MM.1S (cell line): ENCODE measurements at regions not wholly inside any gene's neighbourhood (a gene's known extent, or its start where the extent isn't known, plus 50 kb on each side); places are given as distances from the start of the nearest gene placed in this dataset.

Experiments used
- DNase-seq: peaks from one replicate; pipeline ENCODE4 v3.0.0-alpha.2; 2015
- H2AFZ ChIP-seq: fragments of 300-600 bp; sonication (generic); 2 replicates; pipeline ENCODE4 v1.6.0; 2016; ENCODE audit warnings: antibody characterized with exemption, low read length
- H3F3A ChIP-seq: fragments of 300-600 bp; sonication (generic); 2 replicates; pipeline ENCODE4 v1.6.1; 2016; ENCODE audit warnings: mild to moderate bottlenecking, antibody characterized with exemption, low read length, moderate library complexity, mixed read lengths; ENCODE audit not compliant: insufficient read depth
- H3K27ac ChIP-seq: fragments of 300-600 bp; sonication (generic); 2 replicates; pipeline ENCODE4 v1.5.1; 2016; ENCODE audit warnings: mild to moderate bottlenecking, low read length
- H3K27me3 ChIP-seq: fragments of 300-600 bp; sonication (generic); replicated peaks from 2 replicates; pipeline ENCODE4 v1.6.0; 2016; ENCODE audit warnings: low read length; ENCODE audit not compliant: insufficient read depth
- H3K36me3 ChIP-seq: fragments of 300-600 bp; sonication (generic); replicated peaks from 2 replicates; pipeline ENCODE4 v1.6.1; 2016; ENCODE audit warnings: mild to moderate bottlenecking, low read length, mixed read lengths; ENCODE audit not compliant: insufficient read depth
- H3K4me1 ChIP-seq: fragments of 300-600 bp; sonication (generic); 2 replicates; pipeline ENCODE4 v1.6.1; 2016; ENCODE audit warnings: low read length, mixed read lengths
- H3K4me2 ChIP-seq: fragments of 300-600 bp; sonication (generic); 2 replicates; pipeline ENCODE4 v1.6.0; 2016; ENCODE audit warnings: low read depth, low read length
- H3K4me3 ChIP-seq: fragments of 300-600 bp; sonication (generic); 2 replicates; pipeline ENCODE4 v1.5.1; 2016; ENCODE audit warnings: low read length, mixed read lengths
- H3K79me2 ChIP-seq: fragments of 300-600 bp; sonication (generic); 2 replicates; pipeline ENCODE4 v1.6.1; 2016; ENCODE audit warnings: mixed run types, low read length, mixed read lengths
- H3K9ac ChIP-seq: fragments of 300-600 bp; sonication (generic); 2 replicates; pipeline ENCODE4 v1.6.1; 2016; ENCODE audit warnings: low read length, mixed read lengths
- H3K9me2 ChIP-seq: fragments of 300-600 bp; sonication (generic); replicated peaks from 2 replicates; pipeline ENCODE4 v1.6.1; 2016; ENCODE audit warnings: mild to moderate bottlenecking, low read length, mixed read lengths; ENCODE audit not compliant: insufficient read depth
- H3K9me3 ChIP-seq: fragments of 300-600 bp; sonication (generic); replicated peaks from 2 replicates; pipeline ENCODE4 v1.6.1; 2016; ENCODE audit warnings: mild to moderate bottlenecking, low read length, mixed read lengths; ENCODE audit not compliant: insufficient read depth
- H4K20me1 ChIP-seq: fragments of 300-600 bp; sonication (generic); 2 replicates; pipeline ENCODE4 v1.6.1; 2016; ENCODE audit warnings: mild to moderate bottlenecking, low read length, moderate library complexity, mixed read lengths; ENCODE audit not compliant: insufficient read depth
- EZH2 ChIP-seq: fragments of 300-600 bp; sonication (generic); optimal IDR thresholded peaks from 2 replicates; pipeline ENCODE3; 2017; ENCODE audit warnings: low read depth, mild to moderate bottlenecking, antibody characterized with exemption, low read length, mixed read lengths
- EZH2phosphoT487 ChIP-seq: fragments of 300-600 bp; sonication (generic); IDR thresholded peaks from 2 replicates; pipeline ENCODE4 v1.6.1; 2018; ENCODE audit warnings: antibody characterized with exemption, low read length
- TF ChIP-seq, protein P1 (sequence below): fragments of 300-600 bp; sonication (generic); IDR thresholded peaks from 2 replicates; pipeline ENCODE4 v1.5.1; 2016; ENCODE audit warnings: antibody characterized with exemption, low read length, mixed read lengths

DNA sequence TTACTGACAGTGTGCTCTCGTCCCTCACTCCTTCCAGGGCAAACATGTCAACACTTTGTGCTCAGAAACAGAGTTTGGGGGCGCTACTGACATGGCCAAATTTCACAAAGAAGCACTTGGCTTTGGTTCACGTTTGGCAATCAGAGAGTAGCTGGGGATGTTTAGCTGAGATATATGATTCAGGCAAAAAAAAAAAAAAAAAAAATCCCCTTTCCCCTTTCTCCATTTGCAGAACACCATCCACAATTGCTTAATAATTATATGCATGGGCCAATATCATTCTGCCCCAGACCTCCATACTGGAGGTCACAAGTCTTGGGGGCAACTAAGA lies 128.4 kb upstream of the ADGRF1 start:
- TF ChIP-seq EZH2phosphoT487 (no peak), EZH2 (no peak)
- TF ChIP-seq, protein P1, sequence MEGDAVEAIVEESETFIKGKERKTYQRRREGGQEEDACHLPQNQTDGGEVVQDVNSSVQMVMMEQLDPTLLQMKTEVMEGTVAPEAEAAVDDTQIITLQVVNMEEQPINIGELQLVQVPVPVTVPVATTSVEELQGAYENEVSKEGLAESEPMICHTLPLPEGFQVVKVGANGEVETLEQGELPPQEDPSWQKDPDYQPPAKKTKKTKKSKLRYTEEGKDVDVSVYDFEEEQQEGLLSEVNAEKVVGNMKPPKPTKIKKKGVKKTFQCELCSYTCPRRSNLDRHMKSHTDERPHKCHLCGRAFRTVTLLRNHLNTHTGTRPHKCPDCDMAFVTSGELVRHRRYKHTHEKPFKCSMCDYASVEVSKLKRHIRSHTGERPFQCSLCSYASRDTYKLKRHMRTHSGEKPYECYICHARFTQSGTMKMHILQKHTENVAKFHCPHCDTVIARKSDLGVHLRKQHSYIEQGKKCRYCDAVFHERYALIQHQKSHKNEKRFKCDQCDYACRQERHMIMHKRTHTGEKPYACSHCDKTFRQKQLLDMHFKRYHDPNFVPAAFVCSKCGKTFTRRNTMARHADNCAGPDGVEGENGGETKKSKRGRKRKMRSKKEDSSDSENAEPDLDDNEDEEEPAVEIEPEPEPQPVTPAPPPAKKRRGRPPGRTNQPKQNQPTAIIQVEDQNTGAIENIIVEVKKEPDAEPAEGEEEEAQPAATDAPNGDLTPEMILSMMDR: no peak
- Histone ChIP-seq H3K4me1 (no peaks in the 10 kb centered on the region), H3F3A (no peaks in the 10 kb centered on the region), H3K9ac (no peak overlapping the region), H3K9me2 (no peaks in the 10 kb centered on the region; the same call in 1 of the 2 replicates), H3K9me3 (no peaks in the 10 kb centered on the region), H3K4me3 (no peak overlapping the region), H3K27ac (no peak overlapping the region), H3K4me2 (no peak overlapping the region), H3K27me3 (no peaks in the 10 kb centered on the region), H4K20me1 (no peaks in the 10 kb centered on the region), H3K79me2 (no peaks in the 10 kb centered on the region), H3K36me3 (no peaks in the 10 kb centered on the region), H2AFZ (no peak overlapping the region)
- DNase-seq: no peak

DNA sequence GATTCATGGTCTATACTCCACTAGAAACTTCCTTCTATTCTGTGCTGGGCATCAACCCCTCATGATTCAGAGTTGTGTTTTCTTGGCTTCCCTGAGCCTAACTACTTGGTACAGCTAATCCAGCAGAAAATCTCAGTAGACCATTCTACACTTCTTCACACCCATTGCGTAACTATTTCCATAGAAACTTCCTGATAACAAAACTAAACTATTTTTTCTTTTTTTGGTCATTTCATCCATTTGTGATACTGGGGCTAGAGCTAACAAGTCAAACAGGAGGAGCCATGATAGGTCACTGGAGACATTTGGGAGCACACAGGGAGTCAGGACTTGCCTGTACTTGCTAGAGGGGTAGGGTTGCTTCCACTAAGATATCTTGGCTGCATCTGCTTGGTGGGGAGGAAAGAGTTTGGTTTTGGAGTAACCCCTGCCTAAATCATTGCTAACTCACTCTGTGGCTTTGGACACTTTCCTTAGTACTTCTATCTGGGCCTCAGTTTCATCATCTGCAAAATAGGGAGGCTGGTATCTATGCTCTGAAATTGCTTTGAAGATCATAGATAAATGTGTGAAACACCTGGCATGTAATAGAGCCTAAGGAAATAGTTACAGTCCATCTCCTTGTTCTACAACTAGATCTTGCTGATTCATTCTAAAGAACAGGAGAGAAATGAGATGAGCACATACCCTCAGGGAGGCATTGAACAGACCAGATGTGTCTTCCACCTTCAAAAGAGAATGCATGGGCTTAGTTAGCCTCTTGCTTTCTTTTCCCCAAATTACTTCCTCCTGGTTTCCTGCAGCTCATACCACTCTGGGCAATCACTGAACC lies 127.9 kb upstream of the ADGRF1 start:
- DNase-seq: no peak
- H3K27ac ChIP-seq: no peak overlapping the region
- TF ChIP-seq, protein P1: no peak
- TF ChIP-seq EZH2: no peak
- no peak for TF ChIP-seq EZH2phosphoT487

DNA sequence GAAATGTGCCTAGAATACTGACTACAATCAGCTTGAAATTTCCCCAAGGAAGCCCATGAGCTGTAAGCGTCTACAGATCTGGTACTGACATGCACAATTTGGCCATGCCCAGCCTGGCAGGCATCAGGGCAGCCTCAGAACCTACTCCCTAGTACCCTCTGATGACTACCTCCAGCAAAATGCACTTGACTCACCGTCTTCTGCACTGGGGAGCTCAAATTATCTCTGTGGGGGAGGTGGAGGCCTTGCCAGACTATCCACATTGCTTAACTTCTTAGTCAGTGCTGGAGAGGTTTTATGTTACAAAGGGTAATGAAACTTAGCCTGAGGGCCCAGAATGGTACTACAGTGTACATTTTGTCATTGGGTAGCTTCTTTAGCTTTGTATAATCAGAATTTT lies 126.0 kb upstream of the ADGRF1 start:
- Histone ChIP-seq H2AFZ (no peak overlapping the region), H3K79me2 (no peaks in the 10 kb centered on the region), H3K4me1 (no peaks in the 10 kb centered on the region), H3K27me3 (no peaks in the 10 kb centered on the region), H3F3A (no peaks in the 10 kb centered on the region), H3K9me3 (no peaks in the 10 kb centered on the region), H3K4me2 (no peak overlapping the region), H4K20me1 (no peaks in the 10 kb centered on the region), H3K27ac (no peak overlapping the region), H3K9ac (no peak overlapping the region), H3K36me3 (no peaks in the 10 kb centered on the region), H3K9me2 (no peaks in the 10 kb centered on the region; the same call in 1 of the 2 replicates), H3K4me3 (no peak overlapping the region)
- no peak for DNase-seq
- TF ChIP-seq, protein P1: no peak
- TF ChIP-seq EZH2: no peak
- no peak for TF ChIP-seq EZH2phosphoT487

More for the DNA sequence above, 127.9 kb upstream of the ADGRF1 start:
- no peaks in the 10 kb centered on the region for H3K27me3 ChIP-seq
- H3K36me3 ChIP-seq: no peaks in the 10 kb centered on the region
- H3K79me2 ChIP-seq: no peaks in the 10 kb centered on the region
- H3K4me2 ChIP-seq: no peak overlapping the region
- no peak overlapping the region for H2AFZ ChIP-seq
- no peak overlapping the region for H3K9ac ChIP-seq
- H3K9me2 ChIP-seq: no peaks in the 10 kb centered on the region; the same call in 1 of the 2 replicates
- no peaks in the 10 kb centered on the region for H3K4me1 ChIP-seq
- no peaks in the 10 kb centered on the region for H3K9me3 ChIP-seq
- H3F3A ChIP-seq: no peaks in the 10 kb centered on the region
- no peaks in the 10 kb centered on the region for H4K20me1 ChIP-seq
- H3K4me3 ChIP-seq: no peak overlapping the region
